ENCODE measurements at regions not wholly inside any gene's neighbourhood (a gene's known extent, or its start where the extent isn't known, plus 50 kb on each side); places are given as distances from the start of the nearest gene placed in this dataset.

- no peak for TF ChIP-seq CTCF (conservative IDR thresholded peaks at IDR 0.05)
- no peak for TF ChIP-seq EZH2 (IDR thresholded peaks at IDR 0.05; ENCODE audit: low read depth)
These were observed 274.9 kb upstream of the RARB start for GRCh38 chr3:25153136-25153535.

All from PC-9 (cell line).